Kidney epithelial cell (primary cell): ENCODE measurements at regions not wholly inside any gene's neighbourhood (a gene's known extent, or its start where the extent isn't known, plus 50 kb on each side); places are given as distances from the start of the nearest gene placed in this dataset.

Experiments used
- DNase-seq: peaks from one replicate; pipeline ENCODE4 v3.0.0-alpha.2; 2010; ENCODE audit warnings: low read depth
- H3K27me3 ChIP-seq: 2 replicates; pipeline ENCODE4 v1.6.0; 2011; ENCODE audit warnings: low read length; ENCODE audit not compliant: control insufficient read depth, insufficient read depth
- H3K36me3 ChIP-seq: 2 replicates; pipeline ENCODE4 v1.5.1; 2011; ENCODE audit warnings: low read length; ENCODE audit not compliant: control insufficient read depth, insufficient read depth
- H3K4me3 ChIP-seq: 2 replicates; pipeline ENCODE4 v1.5.1; 2011; ENCODE audit warnings: low read depth, mild to moderate bottlenecking, control low read depth, low read length
- CTCF ChIP-seq: IDR thresholded peaks from 2 replicates; pipeline ENCODE4 v1.5.1; 2011; ENCODE audit warnings: mild to moderate bottlenecking, moderate library complexity, low read length, control low read depth, inconsistent platforms; ENCODE audit not compliant: insufficient read depth, poor library complexity, severe bottlenecking

- no peak for TF ChIP-seq CTCF
- Histone ChIP-seq H3K36me3 (no peaks in the 10 kb centered on the region), H3K27me3 (no peaks in the 10 kb centered on the region), H3K4me3 (no peak overlapping the region)
- DNase-seq: no peak
Measured at GRCh38 chr5:38709678-38710306, 136.0 kb upstream of the OSMR start.

GRCh38 chr5:38710627-38711026 lies 135.2 kb upstream of the OSMR start:
- H3K4me3 ChIP-seq: no peak overlapping the region
- TF ChIP-seq CTCF: no peak
- no peaks in the 10 kb centered on the region for H3K36me3 ChIP-seq
- H3K27me3 ChIP-seq: no peaks in the 10 kb centered on the region
- no peak for DNase-seq

GRCh38 chr5:38712391-38712790 lies 133.4 kb upstream of the OSMR start:
- Histone ChIP-seq H3K4me3 (no peak overlapping the region), H3K27me3 (no peaks in the 10 kb centered on the region), H3K36me3 (no peaks in the 10 kb centered on the region)
- DNase-seq: no peak
- TF ChIP-seq CTCF: no peak

- Histone ChIP-seq H3K4me3 (no peak overlapping the region), H3K27me3 (no peaks in the 10 kb centered on the region), H3K36me3 (no peaks in the 10 kb centered on the region)
- TF ChIP-seq CTCF: no peak
- DNase-seq: no peak
Measured at GRCh38 chr5:38714240-38714639, 131.6 kb upstream of the OSMR start.

- TF ChIP-seq CTCF: no peak
- Histone ChIP-seq H3K27me3 (no peaks in the 10 kb centered on the region), H3K36me3 (no peaks in the 10 kb centered on the region), H3K4me3 (no peak overlapping the region)
- DNase-seq: no peak
Measured at GRCh38 chr5:38714703-38715355, 131.0 kb upstream of the OSMR start.

- no peaks in the 10 kb centered on the region for H3K27me3 ChIP-seq
- TF ChIP-seq CTCF: no peak
- no peak for DNase-seq
- no peak overlapping the region for H3K4me3 ChIP-seq
- no peaks in the 10 kb centered on the region for H3K36me3 ChIP-seq
Measured at GRCh38 chr5:38715696-38716095, 130.1 kb upstream of the OSMR start.
